ENCODE measurements at regions not wholly inside any gene's neighbourhood (a gene's known extent, or its start where the extent isn't known, plus 50 kb on each side); places are given as distances from the start of the nearest gene placed in this dataset.
"Not testable (repeated sequence)": the region's sequence is repeated elsewhere in the genome, so short reads cannot be mapped to it uniquely, and the experiment has no call there.

DNA sequence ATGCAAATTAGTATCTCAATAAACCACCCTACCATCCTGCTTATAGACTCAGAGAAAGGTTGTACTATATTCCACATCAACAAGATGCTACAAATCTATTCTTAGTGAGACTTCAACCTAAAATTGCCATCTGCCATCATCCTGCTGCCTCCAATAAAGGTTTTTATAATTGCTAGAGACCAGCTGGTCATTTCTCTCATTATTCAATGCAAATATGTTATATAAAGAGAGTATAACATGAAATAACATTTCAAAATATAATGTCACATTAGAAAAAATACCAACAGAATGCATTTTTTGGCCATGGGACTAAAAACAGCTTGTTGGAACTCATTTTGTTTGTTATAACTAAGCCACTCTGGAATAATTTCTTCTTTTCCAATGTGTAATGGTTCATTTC lies 247.3 kb downstream of the LRIG3 start:
- TF ChIP-seq, protein P1, sequence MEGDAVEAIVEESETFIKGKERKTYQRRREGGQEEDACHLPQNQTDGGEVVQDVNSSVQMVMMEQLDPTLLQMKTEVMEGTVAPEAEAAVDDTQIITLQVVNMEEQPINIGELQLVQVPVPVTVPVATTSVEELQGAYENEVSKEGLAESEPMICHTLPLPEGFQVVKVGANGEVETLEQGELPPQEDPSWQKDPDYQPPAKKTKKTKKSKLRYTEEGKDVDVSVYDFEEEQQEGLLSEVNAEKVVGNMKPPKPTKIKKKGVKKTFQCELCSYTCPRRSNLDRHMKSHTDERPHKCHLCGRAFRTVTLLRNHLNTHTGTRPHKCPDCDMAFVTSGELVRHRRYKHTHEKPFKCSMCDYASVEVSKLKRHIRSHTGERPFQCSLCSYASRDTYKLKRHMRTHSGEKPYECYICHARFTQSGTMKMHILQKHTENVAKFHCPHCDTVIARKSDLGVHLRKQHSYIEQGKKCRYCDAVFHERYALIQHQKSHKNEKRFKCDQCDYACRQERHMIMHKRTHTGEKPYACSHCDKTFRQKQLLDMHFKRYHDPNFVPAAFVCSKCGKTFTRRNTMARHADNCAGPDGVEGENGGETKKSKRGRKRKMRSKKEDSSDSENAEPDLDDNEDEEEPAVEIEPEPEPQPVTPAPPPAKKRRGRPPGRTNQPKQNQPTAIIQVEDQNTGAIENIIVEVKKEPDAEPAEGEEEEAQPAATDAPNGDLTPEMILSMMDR (IDR thresholded peaks at IDR 0.05; ENCODE audit: low read length, missing control alignments) = no peak
- DNase-seq (ENCODE audit: low read depth) = no peak
- H3K4me3 ChIP-seq (replicated peaks; ENCODE audit: low read depth, low read length) = no peak overlapping the region

DNA sequence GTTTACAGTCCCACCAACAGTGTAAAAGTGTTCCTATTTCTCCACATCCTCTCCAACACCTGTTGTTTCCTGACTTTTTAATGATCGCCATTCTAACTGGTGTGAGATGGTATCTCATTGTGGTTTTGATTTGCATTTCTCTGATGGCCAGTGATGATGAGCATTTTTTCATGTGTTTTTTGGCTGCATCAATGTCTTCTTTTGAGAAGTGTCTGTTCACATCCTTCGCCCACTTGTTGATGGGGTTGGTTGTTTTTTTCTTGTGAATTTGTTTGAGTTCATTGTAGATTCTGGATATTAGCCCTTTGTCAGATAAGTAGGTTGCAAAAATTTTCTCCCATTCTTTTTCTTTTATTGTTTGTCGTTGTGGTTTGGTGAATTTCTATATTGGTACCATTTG lies 242.5 kb downstream of the LRIG3 start:
- not testable (repeated sequence) for DNase-seq (ENCODE audit: low read depth)

DNA sequence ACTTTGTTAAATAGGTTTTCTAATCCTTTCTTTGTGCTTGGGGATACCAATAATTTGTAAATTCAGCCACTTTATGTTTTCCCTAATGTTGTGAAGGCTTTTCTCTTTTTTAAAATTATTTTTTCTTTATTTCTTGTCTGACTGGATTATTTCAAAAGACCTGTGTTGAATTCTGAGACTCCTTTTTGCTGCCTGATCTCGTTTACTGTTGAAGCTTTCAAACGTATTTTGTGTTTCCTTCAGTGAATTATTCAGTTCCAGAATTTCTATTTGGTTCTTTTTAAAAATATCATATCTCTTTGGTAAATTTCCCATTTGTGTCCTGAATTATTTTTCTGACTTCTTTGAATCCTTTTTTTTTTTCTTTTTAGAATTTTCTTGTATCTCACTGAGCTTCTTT lies 241.6 kb downstream of the LRIG3 start:
- TF ChIP-seq, protein P1 (IDR thresholded peaks at IDR 0.05; ENCODE audit: low read length, missing control alignments) = no peak
- no peak overlapping the region for H3K4me3 ChIP-seq (replicated peaks; ENCODE audit: low read depth, low read length)
- DNase-seq (ENCODE audit: low read depth) = no peak

More for the DNA sequence above, 242.5 kb downstream of the LRIG3 start:
- H3K4me3 ChIP-seq (replicated peaks; ENCODE audit: low read depth, low read length) = not testable (repeated sequence)

DNA sequence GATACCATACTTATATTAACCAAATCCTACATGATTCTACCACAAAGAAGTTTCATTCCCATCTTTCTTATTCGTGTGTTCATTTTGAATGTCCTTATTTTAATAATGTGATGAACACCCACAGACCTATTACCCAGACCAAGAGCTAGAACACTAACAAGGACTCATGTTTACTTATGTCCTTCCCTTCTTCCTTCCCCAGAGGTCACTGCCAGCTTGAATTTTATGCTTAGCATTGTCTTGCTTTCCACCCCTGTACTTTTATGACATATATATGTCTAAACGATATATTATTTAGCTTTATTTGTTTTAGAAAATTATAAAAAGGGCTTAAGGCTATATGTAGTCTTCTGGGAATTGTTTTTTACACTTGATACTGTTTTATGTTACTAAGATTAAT lies 238.6 kb downstream of the LRIG3 start:
- DNase-seq (ENCODE audit: low read depth) = no peak
- H3K4me3 ChIP-seq (replicated peaks; ENCODE audit: low read depth, low read length) = no peak overlapping the region
- TF ChIP-seq, protein P1 (IDR thresholded peaks at IDR 0.05; ENCODE audit: low read length, missing control alignments) = no peak

DNA sequence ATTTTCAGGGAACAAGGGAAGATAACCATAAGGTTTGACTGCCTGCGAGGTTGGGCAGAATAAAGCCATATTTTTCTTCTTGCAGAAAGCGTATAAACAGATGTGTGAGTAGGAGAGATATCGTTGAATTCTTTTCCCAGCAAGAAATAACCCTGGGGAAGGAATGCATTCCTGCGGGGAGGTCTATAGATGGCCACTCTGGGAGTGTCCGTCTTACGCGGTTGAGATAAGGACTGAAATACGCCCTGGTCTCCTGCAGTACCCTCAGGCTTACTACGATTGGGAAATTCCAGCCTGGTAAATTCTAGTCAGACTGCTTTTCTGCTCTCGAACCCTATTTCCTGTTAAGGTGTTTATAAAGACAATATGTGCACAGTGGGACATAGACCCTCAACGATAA lies 225.0 kb downstream of the LRIG3 start:
- H3K4me3 ChIP-seq (replicated peaks; ENCODE audit: low read depth, low read length) = no peak overlapping the region
- TF ChIP-seq, protein P1 (IDR thresholded peaks at IDR 0.05; ENCODE audit: low read length, missing control alignments) = no peak
- DNase-seq (ENCODE audit: low read depth) = no peak

DNA sequence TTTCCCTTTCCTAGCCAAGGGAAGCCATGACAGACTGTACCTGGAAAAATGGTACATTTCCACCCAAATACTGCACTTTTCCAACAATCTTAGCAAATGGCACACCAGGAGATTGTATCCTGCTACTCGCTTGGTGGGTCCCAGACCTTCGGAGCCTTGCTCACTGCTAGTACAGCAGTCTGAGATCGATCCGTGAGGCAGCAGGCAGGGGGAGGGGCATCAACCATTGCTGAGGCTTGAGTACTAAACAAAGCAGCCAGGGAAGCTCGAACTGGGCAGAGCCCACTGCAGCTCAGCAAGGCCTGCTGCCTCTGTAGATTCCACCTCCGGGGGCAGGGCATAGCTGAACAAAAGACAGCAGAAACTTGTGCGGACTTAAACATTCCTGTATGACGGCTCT lies 218.8 kb downstream of the LRIG3 start:
- TF ChIP-seq, protein P1 (IDR thresholded peaks at IDR 0.05; ENCODE audit: low read length, missing control alignments) = no peak
- no peak for DNase-seq (ENCODE audit: low read depth)
- no peak overlapping the region for H3K4me3 ChIP-seq (replicated peaks; ENCODE audit: low read depth, low read length)

DNA sequence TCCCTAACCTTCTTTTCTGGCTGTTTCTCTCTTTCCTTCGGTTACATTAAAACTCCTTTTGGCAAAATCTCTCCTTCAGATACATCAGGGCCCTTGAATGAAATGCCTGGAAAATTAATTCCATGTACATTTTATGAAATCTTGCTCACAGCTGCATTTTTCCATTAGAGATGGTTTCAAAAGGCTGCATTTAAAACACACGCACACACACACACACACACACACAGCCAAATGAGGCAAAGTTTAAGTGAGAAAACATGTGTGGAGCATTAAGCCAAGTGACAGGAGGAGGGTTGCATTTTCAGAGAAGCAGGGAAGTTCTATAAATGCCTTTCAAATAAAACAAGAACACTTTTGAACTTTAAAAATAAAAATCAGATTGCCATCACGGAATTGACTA lies 216.4 kb downstream of the LRIG3 start:
- TF ChIP-seq, protein P1 (IDR thresholded peaks at IDR 0.05; ENCODE audit: low read length, missing control alignments) = no peak
- no peak overlapping the region for H3K4me3 ChIP-seq (replicated peaks; ENCODE audit: low read depth, low read length)
- no peak for DNase-seq (ENCODE audit: low read depth)

DNA sequence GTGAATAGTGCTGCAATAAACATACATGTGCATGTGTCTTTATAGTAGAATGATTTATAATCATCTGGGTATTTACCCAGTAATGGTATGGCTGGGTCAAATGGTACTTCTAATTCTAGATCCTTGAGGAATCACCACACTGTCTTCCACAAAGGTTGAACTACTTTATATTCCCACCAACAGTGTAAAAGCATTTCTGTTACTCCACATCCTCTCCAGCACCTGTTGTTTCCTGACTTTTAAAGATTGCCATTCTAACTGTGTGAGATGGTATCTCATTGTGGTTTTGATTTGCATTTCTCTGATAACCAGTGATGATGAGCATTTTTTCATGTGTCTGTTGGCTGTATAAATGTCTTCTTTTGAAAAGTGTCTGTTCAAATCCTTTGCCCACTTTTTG lies 215.5 kb downstream of the LRIG3 start:
- not testable (repeated sequence) for DNase-seq (ENCODE audit: low read depth); H3K4me3 ChIP-seq (replicated peaks; ENCODE audit: low read depth, low read length)

Data from fibroblast of pulmonary artery (primary cell).